ENCODE measurements at regions not wholly inside any gene's neighbourhood (a gene's known extent, or its start where the extent isn't known, plus 50 kb on each side); places are given as distances from the start of the nearest gene placed in this dataset.
"Not testable (repeated sequence)": the region's sequence is repeated elsewhere in the genome, so short reads cannot be mapped to it uniquely, and the experiment has no call there.

GRCh38 chr2:91599000-91599399, 2907.5 kb downstream of the RPIA start:
- TF ChIP-seq FOXP1 (CRISPR knock-in tag; IDR thresholded peaks at IDR 0.05; ENCODE audit: borderline replicate concordance); ZNF416 (CRISPR knock-in tag; IDR thresholded peaks at IDR 0.05); ZNF512 (CRISPR knock-in tag; IDR thresholded peaks at IDR 0.05; ENCODE audit: borderline replicate concordance): not testable (repeated sequence)

All from WTC11 (cell line).